Liver (tissue), 8 donors: ENCODE measurements at regions not wholly inside any gene's neighbourhood (a gene's known extent, or its start where the extent isn't known, plus 50 kb on each side); places are given as distances from the start of the nearest gene placed in this dataset.

Source experiments
- DNase-seq: peaks from one replicate; pipeline ENCODE4 v3.0.0-alpha.2; 2017; ENCODE audit warnings: low spot score
- H3K27ac ChIP-seq, 2 donors: one replicate each; pipeline ENCODE4 v1.7.0; 2013; ENCODE audit warnings: inconsistent platforms in 2 of 2, low read length in 2 of 2, control low read depth in 1 of 2, low read depth in 1 of 2, mild to moderate bottlenecking in 1 of 2
- H3K27me3 ChIP-seq, 4 donors: one replicate each; pipeline versions ENCODE4 v1.6.1 to v1.7.0; 2013; ENCODE audit warnings: low read length in 3 of 4, inconsistent platforms in 1 of 4, mild to moderate bottlenecking in 1 of 4, moderate library complexity in 1 of 4; ENCODE audit not compliant: control insufficient read depth in 4 of 4, insufficient read depth in 4 of 4
- H3K36me3 ChIP-seq, 4 donors: one replicate each; pipeline versions ENCODE4 v1.6.1 to v1.7.0; 2013; ENCODE audit warnings: low read length in 3 of 4, mild to moderate bottlenecking in 3 of 4, low read depth in 1 of 4, moderate library complexity in 1 of 4; ENCODE audit not compliant: control insufficient read depth in 4 of 4, insufficient read depth in 3 of 4
- H3K4me1 ChIP-seq, 4 donors: one replicate each; pipeline versions ENCODE4 v1.6.1 to v1.7.0; 2013; ENCODE audit warnings: low read length in 3 of 4, mild to moderate bottlenecking in 3 of 4, moderate library complexity in 1 of 4; ENCODE audit not compliant: control insufficient read depth in 4 of 4, insufficient read depth in 4 of 4
- H3K4me3 ChIP-seq, 3 donors: one replicate each; pipeline versions ENCODE4 v1.6.1 to v1.7.0; 2013; ENCODE audit warnings: low read length in 3 of 3, control low read depth in 1 of 3, low read depth in 1 of 3, mild to moderate bottlenecking in 1 of 3
- H3K9ac ChIP-seq, 2 donors: one replicate each; pipeline ENCODE4 v1.7.0; 2013; ENCODE audit warnings: low read length in 2 of 2, mild to moderate bottlenecking in 2 of 2, moderate library complexity in 2 of 2, control low read depth in 1 of 2, low read depth in 1 of 2
- H3K9me3 ChIP-seq, 4 donors: one replicate each; pipeline versions ENCODE4 v1.6.1 to v1.7.0; 2013; ENCODE audit warnings: low read length in 3 of 4; ENCODE audit not compliant: control insufficient read depth in 4 of 4
- EGR1 ChIP-seq, 2 donors: IDR thresholded peaks; 2 replicates each; pipeline ENCODE4 v1.6.1; 2016 to 2018; ENCODE audit warnings: antibody characterized with exemption in 2 of 2, low read depth in 2 of 2
- FOXA1 ChIP-seq: IDR thresholded peaks from 2 replicates; pipeline ENCODE4 v1.6.1; 2016; ENCODE audit warnings: antibody characterized with exemption
- FOXA2 ChIP-seq: IDR thresholded peaks from 2 replicates; pipeline ENCODE4 v1.6.1; 2016; ENCODE audit warnings: antibody characterized with exemption
- GABPA ChIP-seq, 2 donors: IDR thresholded peaks in 1 of 2; conservative IDR thresholded peaks in 1 of 2; 2 replicates each; pipeline ENCODE4 v1.6.1; 2016; ENCODE audit warnings: antibody characterized with exemption in 2 of 2, mild to moderate bottlenecking in 1 of 2, moderate library complexity in 1 of 2
- HNF4A ChIP-seq, 2 donors: conservative IDR thresholded peaks; 2 replicates each; pipeline ENCODE4 v1.6.1; 2016; ENCODE audit warnings: antibody characterized with exemption in 2 of 2, mild to moderate bottlenecking in 2 of 2
- HNF4G ChIP-seq: IDR thresholded peaks from 2 replicates; pipeline ENCODE4 v1.6.1; 2016; ENCODE audit warnings: antibody characterized with exemption
- JUND ChIP-seq, 2 donors: IDR thresholded peaks; 2 replicates each; pipeline ENCODE4 v1.6.1; 2016; ENCODE audit warnings: antibody characterized with exemption in 2 of 2
- MAX ChIP-seq: IDR thresholded peaks from 2 replicates; pipeline ENCODE4 v1.6.1; 2016; ENCODE audit warnings: antibody characterized with exemption
- NR2F2 ChIP-seq: IDR thresholded peaks from 2 replicates; pipeline ENCODE4 v1.6.1; 2016; ENCODE audit warnings: antibody characterized with exemption
- RAD21 ChIP-seq, 2 donors: IDR thresholded peaks; 2 replicates each; pipeline ENCODE4 v1.6.1; 2016; ENCODE audit warnings: antibody characterized with exemption in 2 of 2, mild to moderate bottlenecking in 2 of 2
- REST ChIP-seq: IDR thresholded peaks from 2 replicates; pipeline ENCODE4 v1.6.1; 2016; ENCODE audit warnings: antibody characterized with exemption, mild to moderate bottlenecking
- RXRA ChIP-seq, 2 donors: IDR thresholded peaks; 2 replicates each; pipeline ENCODE4 v1.6.1; 2017 to 2018; ENCODE audit warnings: antibody characterized with exemption in 2 of 2, mild to moderate bottlenecking in 1 of 2
- SP1 ChIP-seq: IDR thresholded peaks from 2 replicates; pipeline ENCODE4 v1.6.1; 2018; ENCODE audit warnings: antibody characterized with exemption, mild to moderate bottlenecking
- TAF1 ChIP-seq: conservative IDR thresholded peaks from 2 replicates; pipeline ENCODE4 v1.6.1; 2016; ENCODE audit warnings: antibody characterized with exemption, mild to moderate bottlenecking
- YY1 ChIP-seq: IDR thresholded peaks from 2 replicates; pipeline ENCODE4 v1.6.1; 2016; ENCODE audit warnings: antibody characterized with exemption, mild to moderate bottlenecking
- WGBS: extraction: QIAGEN DNeasy Blood & Tissue Kit; methylation state at CpG from one replicate; pipeline ENCODE4 v1.1.7; 2013; 5-methylcytosine and 5-hydroxymethylcytosine counted together
- TF ChIP-seq, protein P1 (sequence below): IDR thresholded peaks from 2 replicates; pipeline ENCODE4 v1.6.1; 2016; ENCODE audit warnings: antibody characterized with exemption
- TF ChIP-seq, protein P2 (sequence below): fragments of 150-350 bp; IDR thresholded peaks from 2 replicates; pipeline ENCODE4 v1.5.1; 2017; ENCODE audit warnings: improper control_type of control experiment, low read depth, low read length; ENCODE audit not compliant: missing input control
- TF ChIP-seq, protein P3 (sequence below): IDR thresholded peaks from 2 replicates; pipeline ENCODE4 v1.6.1; 2016; ENCODE audit warnings: antibody characterized with exemption
- donor health status: healthy.
- donor health status: healthy.
- donor health status: healthy.
- donor health status: healthy.
- donor health status: healthy.

DNA sequence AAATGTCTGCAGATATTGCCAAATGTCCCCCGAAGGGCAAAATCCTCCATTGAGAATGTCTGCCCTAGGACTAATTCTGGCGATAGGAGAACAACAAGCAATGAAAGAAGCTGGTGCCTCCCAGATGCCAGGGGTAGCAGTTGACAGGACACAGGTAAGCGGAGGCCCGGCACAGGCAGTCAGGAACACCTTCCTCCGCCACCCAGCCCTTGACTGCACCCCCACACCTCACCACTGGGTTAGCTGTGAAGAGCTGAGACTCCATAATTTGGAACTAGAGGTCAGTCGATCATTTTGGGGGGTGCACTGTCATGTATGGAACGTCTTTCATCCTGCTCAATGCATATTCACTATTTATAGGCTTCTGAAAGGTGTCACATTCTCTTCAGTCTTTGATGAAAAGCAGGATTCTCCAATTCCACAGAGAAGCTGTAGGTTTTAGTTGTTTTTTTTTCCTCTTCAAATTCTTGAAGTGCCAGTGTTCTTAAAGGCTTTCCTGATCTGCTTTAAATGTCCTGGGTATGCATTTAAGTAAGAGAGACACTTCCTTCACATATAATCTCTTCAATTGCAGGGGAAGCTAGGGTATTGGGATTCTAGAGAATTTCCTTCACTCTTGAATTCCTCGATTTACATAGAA lies 111.6 kb upstream of the ZFP42 start:
- Histone ChIP-seq H3K9me3 (peaks cover 0 to 4% (median under 1%) of the 10 kb centered on the region in 4 donors), H3K4me3 (no peak overlapping the region), H3K36me3 (no peaks in the 10 kb centered on the region), H3K4me1 (no peaks in the 10 kb centered on the region), H3K27me3 (peaks cover 0 to 8% (median 0%) of the 10 kb centered on the region in 4 donors), H3K27ac (no peak overlapping the region), H3K9ac (no peak overlapping the region)
- DNase-seq: no peak
- TF ChIP-seq RAD21 (IDR thresholded peaks at IDR 0.05) (no peak), EGR1 (IDR thresholded peaks at IDR 0.05; ENCODE audit: low read depth in 2 of 2) (no peak), RXRA (IDR thresholded peaks at IDR 0.05) (no peak), NR2F2 (no peak), FOXA2 (no peak), TAF1 (no peak), HNF4G (no peak), MAX (no peak), REST (no peak), SP1 (no peak), JUND (IDR thresholded peaks at IDR 0.05) (no peak), GABPA (IDR thresholded peaks at IDR 0.05 in 1 of 2, conservative IDR thresholded peaks at IDR 0.05 in 1 of 2) (no peak), HNF4A (conservative IDR thresholded peaks at IDR 0.05) (no peak), YY1 (no peak)
- TF ChIP-seq, protein P1, sequence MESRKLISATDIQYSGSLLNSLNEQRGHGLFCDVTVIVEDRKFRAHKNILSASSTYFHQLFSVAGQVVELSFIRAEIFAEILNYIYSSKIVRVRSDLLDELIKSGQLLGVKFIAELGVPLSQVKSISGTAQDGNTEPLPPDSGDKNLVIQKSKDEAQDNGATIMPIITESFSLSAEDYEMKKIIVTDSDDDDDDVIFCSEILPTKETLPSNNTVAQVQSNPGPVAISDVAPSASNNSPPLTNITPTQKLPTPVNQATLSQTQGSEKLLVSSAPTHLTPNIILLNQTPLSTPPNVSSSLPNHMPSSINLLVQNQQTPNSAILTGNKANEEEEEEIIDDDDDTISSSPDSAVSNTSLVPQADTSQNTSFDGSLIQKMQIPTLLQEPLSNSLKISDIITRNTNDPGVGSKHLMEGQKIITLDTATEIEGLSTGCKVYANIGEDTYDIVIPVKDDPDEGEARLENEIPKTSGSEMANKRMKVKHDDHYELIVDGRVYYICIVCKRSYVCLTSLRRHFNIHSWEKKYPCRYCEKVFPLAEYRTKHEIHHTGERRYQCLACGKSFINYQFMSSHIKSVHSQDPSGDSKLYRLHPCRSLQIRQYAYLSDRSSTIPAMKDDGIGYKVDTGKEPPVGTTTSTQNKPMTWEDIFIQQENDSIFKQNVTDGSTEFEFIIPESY: no peak
- TF ChIP-seq, protein P2, sequence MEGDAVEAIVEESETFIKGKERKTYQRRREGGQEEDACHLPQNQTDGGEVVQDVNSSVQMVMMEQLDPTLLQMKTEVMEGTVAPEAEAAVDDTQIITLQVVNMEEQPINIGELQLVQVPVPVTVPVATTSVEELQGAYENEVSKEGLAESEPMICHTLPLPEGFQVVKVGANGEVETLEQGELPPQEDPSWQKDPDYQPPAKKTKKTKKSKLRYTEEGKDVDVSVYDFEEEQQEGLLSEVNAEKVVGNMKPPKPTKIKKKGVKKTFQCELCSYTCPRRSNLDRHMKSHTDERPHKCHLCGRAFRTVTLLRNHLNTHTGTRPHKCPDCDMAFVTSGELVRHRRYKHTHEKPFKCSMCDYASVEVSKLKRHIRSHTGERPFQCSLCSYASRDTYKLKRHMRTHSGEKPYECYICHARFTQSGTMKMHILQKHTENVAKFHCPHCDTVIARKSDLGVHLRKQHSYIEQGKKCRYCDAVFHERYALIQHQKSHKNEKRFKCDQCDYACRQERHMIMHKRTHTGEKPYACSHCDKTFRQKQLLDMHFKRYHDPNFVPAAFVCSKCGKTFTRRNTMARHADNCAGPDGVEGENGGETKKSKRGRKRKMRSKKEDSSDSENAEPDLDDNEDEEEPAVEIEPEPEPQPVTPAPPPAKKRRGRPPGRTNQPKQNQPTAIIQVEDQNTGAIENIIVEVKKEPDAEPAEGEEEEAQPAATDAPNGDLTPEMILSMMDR: no peak
- 70% methylated on average over 8 of the region's 8 CpGs for WGBS

DNA sequence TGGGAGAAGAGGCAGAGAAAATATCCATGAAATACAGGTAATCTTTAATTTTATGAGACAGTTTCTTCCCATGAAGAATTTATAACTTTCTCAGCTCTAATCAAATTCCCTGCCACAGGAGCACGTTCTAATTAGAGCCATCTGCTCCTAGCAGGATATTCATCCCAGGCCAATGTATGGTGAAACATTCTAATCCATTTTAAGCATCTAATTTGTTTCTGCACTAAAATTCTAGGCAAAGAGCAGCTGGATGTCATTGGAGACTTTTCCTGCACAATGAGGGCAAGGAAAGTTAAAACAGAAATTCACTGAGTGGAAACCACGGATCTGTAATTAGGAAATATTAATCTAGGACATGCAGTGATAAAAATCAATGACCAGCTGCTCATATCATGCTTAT lies 107.7 kb upstream of the ZFP42 start:
- Histone ChIP-seq H3K9ac (no peak overlapping the region), H3K4me3 (no peak overlapping the region), H3K27ac (no peak overlapping the region), H3K4me1 (no peaks in the 10 kb centered on the region), H3K36me3 (no peaks in the 10 kb centered on the region), H3K9me3 (peaks cover 0 to 4% (median under 1%) of the 10 kb centered on the region in 4 donors), H3K27me3 (peaks cover 0 to 8% (median 0%) of the 10 kb centered on the region in 4 donors)
- no peak for DNase-seq
- 34% methylated on average over 2 of the region's 2 CpGs for WGBS
- no peak for TF ChIP-seq JUND (IDR thresholded peaks at IDR 0.05)
- no peak for TF ChIP-seq GABPA (IDR thresholded peaks at IDR 0.05 in 1 of 2, conservative IDR thresholded peaks at IDR 0.05 in 1 of 2)
- no peak for TF ChIP-seq RXRA (IDR thresholded peaks at IDR 0.05)
- TF ChIP-seq HNF4A (conservative IDR thresholded peaks at IDR 0.05): no peak
- TF ChIP-seq YY1: no peak
- no peak for TF ChIP-seq TAF1
- TF ChIP-seq EGR1 (IDR thresholded peaks at IDR 0.05; ENCODE audit: low read depth in 2 of 2): no peak
- TF ChIP-seq, protein P3, sequence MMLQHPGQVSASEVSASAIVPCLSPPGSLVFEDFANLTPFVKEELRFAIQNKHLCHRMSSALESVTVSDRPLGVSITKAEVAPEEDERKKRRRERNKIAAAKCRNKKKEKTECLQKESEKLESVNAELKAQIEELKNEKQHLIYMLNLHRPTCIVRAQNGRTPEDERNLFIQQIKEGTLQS: no peak
- TF ChIP-seq FOXA2: no peak
- TF ChIP-seq, protein P1: no peak
- no peak for TF ChIP-seq RAD21 (IDR thresholded peaks at IDR 0.05)
- TF ChIP-seq NR2F2: no peak
- no peak for TF ChIP-seq SP1
- TF ChIP-seq FOXA1: no peak
- no peak for TF ChIP-seq HNF4G
